T-helper 2 cell treated with Interferon-gamma antibody and Interleukin-4, amounts not matched to agents 100 ng/mL and 5 ng/mL, for 36 hours (primary cell): ENCODE measurements at regions not wholly inside any gene's neighbourhood (a gene's known extent, or its start where the extent isn't known, plus 50 kb on each side); places are given as distances from the start of the nearest gene placed in this dataset.
"Not testable (repeated sequence)": the region's sequence is repeated elsewhere in the genome, so short reads cannot be mapped to it uniquely, and the experiment has no call there.

Experiments
- intact Hi-C: fragments of 100-400 bp; cut with micrococcal nuclease; formaldehyde crosslinking; loops from one replicate; pipeline ENCODE4 v1.15.1; 2023

DNA sequence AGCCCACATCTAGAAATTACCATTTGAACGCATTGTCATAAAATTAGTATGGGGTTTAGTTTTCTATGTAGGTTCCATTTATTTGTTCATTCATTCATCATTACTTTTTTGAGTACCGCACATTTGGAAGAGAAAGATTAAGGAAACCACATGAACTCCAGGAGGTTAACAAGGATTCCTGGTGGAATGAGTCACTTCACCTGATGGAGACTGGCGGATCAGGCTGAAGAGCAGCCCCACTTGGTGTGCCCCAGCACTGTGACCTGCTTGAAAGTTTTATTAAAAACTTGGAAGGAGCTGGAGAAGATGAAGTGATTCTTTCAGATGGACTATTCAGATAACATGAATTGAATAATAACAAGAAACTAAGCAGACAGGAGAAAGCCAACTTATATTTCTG lies 293.6 kb upstream of the CDH11 start:
- intact Hi-C loops: no loop called here

- intact Hi-C loops: no loop called here
Measured at GRCh38 chr16:65414284-65414984, 292.6 kb upstream of the CDH11 start.

DNA sequence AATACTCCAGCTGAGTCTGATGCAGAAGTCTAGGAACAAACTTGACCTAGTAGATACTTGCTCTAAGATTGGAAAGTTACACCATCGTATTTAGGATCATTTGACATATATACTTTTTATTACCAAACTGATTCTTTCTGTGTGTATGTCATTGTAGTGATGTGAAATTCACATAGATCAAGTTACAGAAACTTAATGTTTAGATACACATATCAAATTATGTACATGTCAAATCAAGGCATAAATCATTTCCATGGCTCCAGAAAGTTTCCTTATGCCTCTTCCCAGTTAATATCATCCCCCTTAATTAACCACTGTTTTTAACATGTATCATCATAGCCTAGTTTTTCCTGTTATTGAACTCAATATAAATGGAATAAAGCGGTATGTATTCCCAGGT lies 292.0 kb upstream of the CDH11 start:
- intact Hi-C loops: no loop called here

DNA sequence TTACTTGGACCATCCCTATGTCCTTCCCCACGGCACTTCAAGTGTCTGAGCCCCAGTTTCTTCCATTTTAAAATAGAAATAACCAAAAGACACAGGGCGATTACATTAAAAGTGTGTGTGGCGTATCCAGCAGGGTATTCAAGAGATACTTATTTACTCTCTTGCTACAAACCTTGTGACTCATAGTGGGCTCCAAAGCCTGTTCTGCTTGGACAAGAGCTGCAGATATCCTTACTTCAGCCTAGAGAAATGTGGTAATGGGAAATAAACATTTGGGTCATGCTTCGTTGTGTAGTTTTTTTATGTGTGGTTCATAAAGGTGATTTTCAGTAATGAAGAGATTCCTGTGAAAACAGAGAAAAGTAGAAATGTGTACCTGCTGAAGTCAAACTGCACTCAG lies 288.9 kb upstream of the CDH11 start:
- intact Hi-C loops: no loop called here

DNA sequence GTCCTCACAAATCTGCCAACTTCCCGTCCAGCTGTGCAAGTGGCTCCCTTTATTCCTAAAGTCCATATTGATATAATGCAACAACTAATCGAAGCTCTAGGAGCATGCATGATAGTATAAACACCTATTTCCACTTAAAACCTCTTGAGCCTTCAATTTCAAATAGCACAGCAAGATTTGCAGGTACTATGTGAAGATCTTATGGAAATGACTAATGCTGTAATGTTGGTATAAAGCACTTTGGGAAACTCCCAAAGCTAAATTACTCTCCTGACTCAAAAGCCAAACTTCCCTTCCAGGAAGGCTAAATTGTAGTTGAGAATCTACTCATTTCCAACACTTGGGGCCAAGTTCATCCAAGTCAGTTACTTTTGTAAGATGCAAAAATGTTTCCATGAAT lies 287.6 kb upstream of the CDH11 start:
- intact Hi-C loops: no loop called here

DNA sequence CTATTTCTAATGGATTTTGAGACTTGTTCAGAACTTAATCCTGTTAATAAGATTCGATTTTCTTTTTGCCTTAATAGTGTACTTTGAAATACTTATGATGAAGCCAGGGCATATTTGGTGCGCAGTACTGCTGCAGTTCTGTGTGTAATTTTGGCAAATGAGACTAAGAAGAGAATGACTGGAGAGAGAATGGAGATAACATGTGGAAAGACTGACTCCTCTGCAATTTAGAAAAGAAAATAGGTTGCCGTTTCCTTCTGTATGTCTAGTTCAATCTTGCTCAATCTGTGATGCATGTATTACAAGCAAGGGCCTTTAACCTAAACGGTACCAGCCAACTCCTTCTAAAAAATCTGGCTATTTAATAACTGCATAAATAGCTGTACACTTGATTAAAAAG lies 285.1 kb upstream of the CDH11 start:
- intact Hi-C loops: no loop called here

DNA sequence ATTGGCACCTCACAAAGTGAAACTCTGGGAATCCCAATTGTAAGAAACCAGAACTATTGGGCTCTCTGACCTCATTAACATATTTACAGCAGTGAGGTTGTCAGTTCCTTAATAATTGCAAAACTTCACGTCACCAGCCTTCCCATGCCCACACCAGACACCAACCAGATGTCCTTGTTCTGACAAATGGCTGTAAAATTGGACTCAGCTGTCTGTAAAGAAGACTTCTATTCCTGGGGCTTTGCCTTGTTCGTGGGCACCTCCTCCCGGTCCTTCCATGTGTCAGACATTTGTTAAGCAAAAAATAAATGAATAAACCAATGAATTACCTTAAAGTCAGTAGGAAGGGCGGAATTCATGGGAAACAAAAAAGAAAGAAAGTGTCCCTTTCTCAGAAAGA lies 284.3 kb upstream of the CDH11 start:
- intact Hi-C loops: no loop called here

DNA sequence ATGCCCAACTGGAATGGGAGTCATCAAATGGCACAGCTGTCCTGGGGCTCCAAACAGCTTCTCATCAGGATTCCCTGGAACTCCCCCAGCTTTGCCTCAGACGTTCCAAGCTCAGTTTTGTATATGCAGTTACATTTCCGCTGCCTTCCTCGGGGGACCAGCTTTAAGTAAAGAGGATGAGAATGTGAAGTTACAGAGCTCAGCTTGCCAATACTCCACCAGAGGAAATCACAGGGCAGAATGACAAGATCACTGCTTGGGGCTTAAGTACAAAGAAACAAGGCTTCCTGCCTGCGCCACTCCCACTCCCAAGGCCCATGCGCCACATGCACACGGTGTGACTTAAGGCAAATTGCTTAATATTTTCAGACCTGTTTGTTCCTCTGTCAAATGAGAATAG lies 272.4 kb upstream of the CDH11 start:
- intact Hi-C loops: no loop called here

DNA sequence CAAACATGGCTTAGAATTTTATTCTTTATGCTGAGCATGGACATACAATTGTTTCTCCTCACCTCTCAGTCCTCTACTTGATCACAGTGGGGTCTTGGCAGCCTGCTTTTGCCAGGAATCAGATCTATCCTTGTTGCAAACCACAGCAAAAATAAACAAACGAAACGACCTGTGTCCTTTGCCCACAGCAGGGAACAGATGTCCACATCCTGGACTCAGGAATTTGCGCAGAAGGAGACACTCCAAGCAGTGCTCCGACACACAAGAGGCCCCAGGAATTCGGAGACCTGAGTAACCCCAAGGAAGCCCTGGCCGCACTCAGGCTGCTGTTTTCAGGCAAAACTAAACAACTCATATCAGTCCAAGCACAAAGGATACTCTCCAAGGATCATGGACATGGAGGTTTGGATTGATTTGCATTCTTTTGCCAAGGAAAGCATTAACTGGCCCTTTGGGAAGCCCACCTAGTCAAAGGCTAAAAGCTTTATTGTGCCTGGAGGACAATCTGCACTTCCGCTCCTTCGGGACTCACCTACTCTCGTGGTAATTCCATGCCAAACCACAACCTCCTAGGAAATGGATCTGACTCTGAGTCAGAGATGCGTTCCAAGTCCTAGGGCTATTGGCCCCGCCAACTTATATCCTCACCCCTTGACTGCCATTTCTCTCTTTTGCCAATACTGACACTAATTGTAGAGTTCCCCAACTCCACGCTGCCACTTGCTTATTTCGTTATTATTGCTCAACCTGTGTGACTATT lies 271.1 kb upstream of the CDH11 start:
- intact Hi-C loops: no loop called here

DNA sequence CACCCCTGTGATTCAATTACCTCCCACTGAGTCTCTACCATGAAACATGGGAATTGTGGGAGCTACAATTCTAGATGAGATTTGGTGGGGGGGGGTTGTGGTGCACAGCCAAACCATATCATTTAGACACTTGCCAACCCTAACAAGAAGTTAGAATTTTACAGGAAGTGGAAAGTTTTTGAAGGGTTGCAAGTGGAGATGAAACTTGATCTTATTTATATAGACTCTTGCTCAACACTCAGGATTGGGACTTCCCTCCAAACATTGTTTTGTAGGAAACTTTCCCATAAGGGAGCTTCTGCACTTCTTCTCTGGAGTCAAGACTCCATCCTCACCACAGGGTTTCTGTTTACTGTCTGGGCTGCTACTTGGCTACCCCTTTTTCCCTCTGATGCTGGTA lies 266.7 kb upstream of the CDH11 start:
- intact Hi-C loops: no loop called here

GRCh38 chr16:65386672-65387071 lies 264.8 kb upstream of the CDH11 start:
- intact Hi-C loops: no loop called here

DNA sequence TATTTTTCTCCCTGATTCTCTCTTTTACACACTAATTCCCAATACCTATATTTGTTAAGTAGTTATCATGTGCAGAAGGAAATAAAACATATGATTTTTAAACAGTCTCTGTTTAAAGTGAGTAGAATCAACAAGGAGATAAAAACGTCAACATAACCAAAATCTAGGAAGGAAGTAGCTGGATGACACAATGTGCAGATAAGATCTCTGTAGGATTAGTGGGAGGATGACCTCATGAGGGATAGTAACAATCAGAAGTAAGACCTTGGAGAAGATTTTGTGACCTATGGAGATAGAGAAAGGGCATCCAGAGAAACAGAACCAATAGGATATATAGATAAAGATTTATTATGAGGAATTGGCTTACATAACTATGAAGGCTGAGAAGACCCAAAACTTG lies 262.6 kb upstream of the CDH11 start:
- intact Hi-C loops: no loop called here

GRCh38 chr16:65377195-65377594 lies 255.3 kb upstream of the CDH11 start:
- intact Hi-C loops: no loop called here

DNA sequence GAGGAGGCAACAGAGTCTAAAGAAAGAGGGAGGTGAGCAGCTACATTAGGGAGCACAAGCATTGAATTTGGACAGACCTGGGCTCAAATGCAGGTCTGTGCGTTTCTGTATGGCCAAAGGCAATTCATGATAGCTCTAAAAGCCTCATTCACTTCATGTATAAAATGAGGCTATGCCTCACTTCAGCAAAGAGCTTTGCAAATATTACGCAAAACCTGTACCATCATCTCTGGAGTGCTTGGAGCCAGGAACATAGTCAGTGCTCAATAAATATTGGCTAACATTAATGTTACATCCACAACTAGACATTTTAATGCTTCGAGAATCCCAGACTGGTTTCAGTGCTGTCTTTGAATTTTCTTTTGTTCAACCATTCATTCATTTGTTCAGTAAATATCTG lies 254.7 kb upstream of the CDH11 start:
- intact Hi-C loops: no loop called here

- intact Hi-C loops: no loop called here
Measured at GRCh38 chr16:65375651-65376050, 253.8 kb upstream of the CDH11 start.

GRCh38 chr16:65373097-65373496 lies 251.2 kb upstream of the CDH11 start:
- intact Hi-C loops: no loop called here

- intact Hi-C loops: no loop called here
Measured at GRCh38 chr16:65372171-65372570, 250.3 kb upstream of the CDH11 start.

DNA sequence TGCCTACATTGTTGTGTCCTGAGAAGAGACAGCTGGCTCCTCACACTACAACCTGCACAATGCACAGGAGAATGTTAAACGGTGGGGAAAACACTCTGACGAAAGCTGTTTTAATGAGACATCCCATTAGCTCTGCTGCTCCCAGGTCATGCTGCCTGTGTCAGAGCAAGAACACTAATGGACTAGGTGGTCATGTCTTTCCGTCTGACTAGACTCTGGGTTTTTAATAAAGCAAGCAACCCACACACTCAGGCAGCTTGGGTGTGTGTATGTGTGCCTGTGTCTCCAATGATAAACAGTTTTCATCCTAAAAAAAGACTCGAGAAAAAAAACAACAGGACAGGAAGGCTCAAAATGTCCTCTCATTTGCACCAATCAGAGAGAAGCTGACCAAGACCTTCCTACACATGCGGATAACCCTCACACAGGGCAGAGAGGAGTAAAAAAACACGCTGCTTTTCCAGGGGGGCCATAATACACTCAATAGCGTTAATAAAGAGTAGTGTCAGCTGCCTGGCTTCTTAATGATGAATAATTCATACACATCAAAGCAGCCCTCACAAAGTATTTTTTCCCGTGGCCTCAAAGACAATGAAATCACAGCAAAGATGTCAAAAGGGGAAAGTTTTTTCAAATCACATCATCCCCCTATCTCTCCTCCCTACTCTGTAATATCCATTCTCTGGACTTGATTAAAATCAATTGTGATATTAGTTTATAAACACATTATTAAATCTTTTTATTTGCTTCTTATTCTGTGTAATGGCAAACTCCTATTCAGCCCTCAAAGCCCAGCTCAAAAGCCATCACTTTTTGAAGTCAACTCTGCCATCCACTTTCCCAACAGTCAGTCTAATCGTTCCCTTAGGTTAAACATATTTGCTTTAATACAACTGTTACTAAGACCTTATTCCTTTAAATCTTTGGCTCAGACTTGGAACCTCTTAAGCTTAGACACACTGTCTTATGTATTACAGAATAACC lies 244.2 kb upstream of the CDH11 start:
- intact Hi-C loops: no loop called here

DNA sequence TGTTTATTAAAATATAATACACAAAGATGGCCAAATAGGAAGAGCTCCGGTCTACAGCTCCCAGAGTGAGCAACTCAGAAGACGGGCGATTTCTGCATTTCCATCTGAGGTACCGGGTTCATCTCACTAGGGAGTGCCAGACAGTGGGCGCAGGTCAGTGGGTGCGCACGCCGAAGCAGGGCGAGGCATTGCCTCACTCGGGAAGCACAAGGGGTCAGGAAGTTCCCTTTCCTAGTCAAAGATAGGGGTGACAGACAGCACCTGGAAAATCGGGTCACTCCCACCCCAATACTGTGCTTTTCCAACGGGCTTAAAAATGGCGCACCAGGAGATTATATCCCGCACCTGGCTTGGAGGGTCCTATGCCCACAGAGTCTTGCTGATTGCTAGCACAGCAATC lies 234.9 kb upstream of the CDH11 start:
- intact Hi-C loops: not testable (repeated sequence)

DNA sequence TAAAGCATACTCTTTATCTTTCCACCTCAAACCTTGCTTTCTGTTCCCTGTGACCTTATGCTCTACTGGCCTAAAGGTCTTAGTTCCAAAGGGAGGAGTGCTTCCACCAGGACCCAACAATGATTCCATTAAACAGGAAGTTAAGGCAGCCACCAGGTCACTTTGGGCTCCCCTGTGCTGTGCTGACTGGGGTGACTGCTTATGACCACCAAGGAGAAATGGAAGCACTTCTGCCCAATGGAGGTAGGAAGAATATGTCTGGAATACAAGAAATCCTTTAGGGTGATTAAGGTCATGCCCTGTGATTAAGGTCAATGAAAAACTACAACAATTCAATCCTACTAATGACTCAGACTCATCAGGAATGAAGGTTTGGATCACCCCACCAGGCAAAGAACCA lies 233.8 kb upstream of the CDH11 start:
- intact Hi-C loops: no loop called here

DNA sequence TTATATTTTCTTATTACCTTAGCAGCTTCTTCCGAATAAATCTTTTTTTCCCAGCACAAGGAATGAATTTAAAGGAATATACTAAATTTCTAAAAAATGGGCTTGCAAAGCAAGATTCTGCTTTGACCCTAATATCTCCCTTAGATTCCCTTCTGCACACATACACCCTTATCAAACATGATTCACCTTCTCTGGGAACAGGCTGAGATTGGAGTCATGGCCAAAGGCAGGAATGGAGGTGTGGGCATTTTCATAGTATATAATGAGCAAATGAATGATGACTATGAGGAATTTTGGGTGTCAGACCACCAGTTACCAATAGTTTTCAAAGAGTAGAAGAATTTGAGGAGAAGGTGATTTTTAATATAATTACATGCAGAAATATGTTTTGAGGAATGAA lies 231.3 kb upstream of the CDH11 start:
- intact Hi-C loops: no loop called here

DNA sequence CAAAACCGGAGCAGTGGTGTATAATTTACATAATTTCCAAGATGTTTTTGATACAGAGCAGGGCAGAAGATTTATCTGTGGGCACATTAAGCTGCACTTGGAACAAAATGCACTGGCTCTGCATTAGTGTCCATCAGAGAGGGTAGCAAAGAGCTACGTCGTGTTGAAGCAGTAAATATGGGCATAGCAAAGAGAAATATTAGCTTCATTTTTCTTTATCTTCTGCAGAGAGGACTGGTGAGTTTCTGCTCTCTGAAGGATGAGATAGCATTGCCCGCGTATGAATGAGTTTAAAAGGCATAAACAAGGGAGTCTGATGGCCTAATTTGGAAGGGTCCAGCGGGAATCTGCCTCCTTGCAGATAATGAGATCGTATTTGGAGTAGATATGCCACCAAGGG lies 227.8 kb upstream of the CDH11 start:
- intact Hi-C loops: no loop called here
